HCT116 (cell line): ENCODE measurements at regions not wholly inside any gene's neighbourhood (a gene's known extent, or its start where the extent isn't known, plus 50 kb on each side); places are given as distances from the start of the nearest gene placed in this dataset.

ENCODE experiments used
- ATAC-seq: fragments of 200-7000 bp; cut with Tn5 transposase; 2 replicates; pipeline ENCODE4 v1.9.1; 2020; ENCODE audit warnings: mild to moderate bottlenecking, moderate library complexity
- BruUV-seq: library from RNA; stranded (reverse); fragments of 400-500 nt; replicated peaks from 2 replicates; lab custom pipeline; 2021; lab: Mats Ljungman, UMichigan
- CTCF ChIA-PET: fragments of 300-600 bp; sonication (Branson Sonifier 250); formaldehyde crosslinking; loops from one replicate; lab custom pipeline; 2021; ENCODE audit warnings: antibody characterized with exemption; lab: Charles Lee
- POLR2A ChIA-PET: fragments of 300-600, 350-600 bp; sonication (Branson Sonifier 250); formaldehyde crosslinking; loops from one replicate; lab custom pipeline; 2021; ENCODE audit warnings: antibody characterized with exemption; lab: Charles Lee
- RAD21 ChIA-PET, 2 experiments: fragments of 300-600 bp; sonication (Branson Sonifier 250); formaldehyde crosslinking; loops; one replicate each; lab custom pipeline; 2023; ENCODE audit warnings: low total read pairs in 2 of 2; ENCODE audit not compliant: uncharacterized antibody in 2 of 2, unreplicated experiment in 2 of 2, low non-redundant PET in 1 of 2; lab: Charles Lee
- DNase-seq: peaks from one replicate; pipeline ENCODE4 v3.0.0-alpha.2; 2010; ENCODE audit warnings: low read depth, low spot score
- H2AFZ ChIP-seq: fragments of 200-600 bp; shearing (Covaris generic), sonication (generic); 2 replicates; pipeline ENCODE4 v1.6.1; 2017; ENCODE audit warnings: low read depth, mixed run types, mixed read lengths, antibody characterized with exemption, low read length; ENCODE audit not compliant: poor library complexity, severe bottlenecking
- H3K27ac ChIP-seq: 2 replicates; pipeline ENCODE4 v1.5.1; 2012; ENCODE audit warnings: low read depth, low read length
- H3K27me3 ChIP-seq: fragments of 200-600 bp; sonication (generic); 2 replicates; pipeline ENCODE4 v1.6.1; 2016; ENCODE audit warnings: mixed run types, low read length, mixed read lengths; ENCODE audit not compliant: insufficient read depth
- H3K36me3 ChIP-seq, 2 experiments: fragments of 200-500 bp in 1 of 2; fragments of 200-600 bp in 1 of 2; sonication (Bioruptor generic) in 1 of 2; sonication (generic) in 1 of 2; 2 replicates each; pipeline versions ENCODE4 v1.5.1 to v1.6.1; 2014 to 2016; ENCODE audit warnings: low read length in 2 of 2, inconsistent platforms in 1 of 2, mixed read lengths in 1 of 2, mixed run types in 1 of 2; ENCODE audit not compliant: insufficient read depth in 2 of 2, control insufficient read depth in 1 of 2
- H3K4me1 ChIP-seq, 2 experiments: fragments of 200-600 bp in 1 of 2; sonication (generic) in 1 of 2; 2 replicates each; pipeline versions ENCODE4 v1.5.1 to v1.6.1; 2012 to 2017; ENCODE audit warnings: low read length in 2 of 2, inconsistent platforms in 1 of 2, mild to moderate bottlenecking in 1 of 2, mixed read lengths in 1 of 2, mixed run types in 1 of 2, moderate library complexity in 1 of 2; ENCODE audit not compliant: insufficient read depth in 2 of 2, control insufficient read depth in 1 of 2
- H3K4me2 ChIP-seq: fragments of 200-600 bp; sonication (generic); 2 replicates; pipeline ENCODE4 v1.6.1; 2017; ENCODE audit warnings: mixed run types, low read length, mixed read lengths
- H3K4me3 ChIP-seq, 2 experiments: fragments of 200-600 bp in 1 of 2; sonication (generic) in 1 of 2; replicated peaks in 1 of 2; 2 replicates each; pipeline ENCODE4 v1.5.1; 2011 to 2016; ENCODE audit warnings: low read length in 2 of 2, control low read depth in 1 of 2, low read depth in 1 of 2, mild to moderate bottlenecking in 1 of 2, mixed read lengths in 1 of 2, mixed run types in 1 of 2
- H3K79me2 ChIP-seq: fragments of 200-600 bp; sonication (generic); 2 replicates; pipeline ENCODE4 v1.6.1; 2017; ENCODE audit warnings: mild to moderate bottlenecking, mixed run types, low read length, moderate library complexity, mixed read lengths; ENCODE audit not compliant: insufficient read depth
- H3K9ac ChIP-seq: fragments of 200-600 bp; sonication (generic); 2 replicates; pipeline ENCODE4 v1.6.1; 2016; ENCODE audit warnings: low read length, mixed read lengths
- H3K9me2 ChIP-seq: fragments of 200-600 bp; sonication (generic), shearing (Covaris generic); 2 replicates; pipeline ENCODE4 v1.6.1; 2017; ENCODE audit warnings: mixed run types, mild to moderate bottlenecking, moderate library complexity; ENCODE audit not compliant: insufficient read depth
- H3K9me3 ChIP-seq, 2 experiments: fragments of 200-500 bp in 1 of 2; fragments of 200-600 bp in 1 of 2; sonication (Bioruptor generic) in 1 of 2; sonication (generic) in 1 of 2; 2 replicates each; pipeline ENCODE4 v1.6.1; 2014 to 2017; ENCODE audit warnings: low read length in 2 of 2, mixed read lengths in 2 of 2, inconsistent platforms in 1 of 2, low read depth in 1 of 2, mild to moderate bottlenecking in 1 of 2, mixed run types in 1 of 2, moderate library complexity in 1 of 2; ENCODE audit not compliant: control insufficient read depth in 1 of 2, insufficient read depth in 1 of 2
- H4K20me1 ChIP-seq: fragments of 200-600 bp; sonication (generic), shearing (Covaris generic); 2 replicates; pipeline ENCODE4 v1.6.1; 2017; ENCODE audit warnings: mixed run types, mild to moderate bottlenecking, moderate library complexity; ENCODE audit not compliant: insufficient read depth
- EGR1 ChIP-seq: IDR thresholded peaks from 2 replicates; pipeline ENCODE4 v1.6.1; 2012; ENCODE audit warnings: low read depth
- EZH2 ChIP-seq: fragments of 200-600 bp; sonication (generic); IDR thresholded peaks from 2 replicates; pipeline ENCODE4 v1.6.1; 2017; ENCODE audit warnings: antibody characterized with exemption, mixed run types
- JUND ChIP-seq: IDR thresholded peaks from 2 replicates; pipeline ENCODE4 v1.6.1; 2012
- RAD21 ChIP-seq: IDR thresholded peaks from 2 replicates; pipeline ENCODE4 v1.6.1; 2012; ENCODE audit warnings: low read depth, mild to moderate bottlenecking
- SP1 ChIP-seq: IDR thresholded peaks from 2 replicates; pipeline ENCODE4 v1.6.1; 2012; ENCODE audit warnings: low read depth
- YY1 ChIP-seq: IDR thresholded peaks from 2 replicates; pipeline ENCODE4 v1.6.1; 2011; ENCODE audit warnings: low read length, low read depth, moderate library complexity, mild to moderate bottlenecking; ENCODE audit not compliant: insufficient replicate concordance; ENCODE audit errors: extremely low read depth
- ZFX ChIP-seq: fragments of 450-650 bp; IDR thresholded peaks from 2 replicates; pipeline ENCODE4 v1.6.1; 2017
- ZNF274 ChIP-seq: fragments of 200-500 bp; sonication (Bioruptor generic); IDR thresholded peaks from 2 replicates; pipeline ENCODE4 v1.6.1; 2014; ENCODE audit warnings: mild to moderate bottlenecking, low read depth, low read length, inconsistent platforms
- intact Hi-C: fragments of 100-400 bp; cut with micrococcal nuclease; formaldehyde crosslinking; loops from 2 replicates; pipeline ENCODE4 v1.10.0; 2022
- TF ChIP-seq, protein P1 (sequence below), 3 experiments: fragments of 200-600 bp in 1 of 3; sonication (generic) in 1 of 3; IDR thresholded peaks in 2 of 3; conservative IDR thresholded peaks in 1 of 3; 2 replicates each; pipeline ENCODE4 v1.5.1; 2012 to 2017; ENCODE audit warnings: low read depth in 2 of 3, low read length in 2 of 3, antibody characterized with exemption in 1 of 3, borderline replicate concordance in 1 of 3, control low read depth in 1 of 3, mild to moderate bottlenecking in 1 of 3, mixed read lengths in 1 of 3, mixed run types in 1 of 3, moderate library complexity in 1 of 3; ENCODE audit not compliant: insufficient read depth in 1 of 3
- TF ChIP-seq, protein P2 (sequence below): IDR thresholded peaks from 2 replicates; pipeline ENCODE4 v1.6.1; 2012
- TF ChIP-seq, protein P3 (sequence below): IDR thresholded peaks from 2 replicates; pipeline ENCODE4 v1.6.1; 2012; ENCODE audit warnings: low read depth

DNA sequence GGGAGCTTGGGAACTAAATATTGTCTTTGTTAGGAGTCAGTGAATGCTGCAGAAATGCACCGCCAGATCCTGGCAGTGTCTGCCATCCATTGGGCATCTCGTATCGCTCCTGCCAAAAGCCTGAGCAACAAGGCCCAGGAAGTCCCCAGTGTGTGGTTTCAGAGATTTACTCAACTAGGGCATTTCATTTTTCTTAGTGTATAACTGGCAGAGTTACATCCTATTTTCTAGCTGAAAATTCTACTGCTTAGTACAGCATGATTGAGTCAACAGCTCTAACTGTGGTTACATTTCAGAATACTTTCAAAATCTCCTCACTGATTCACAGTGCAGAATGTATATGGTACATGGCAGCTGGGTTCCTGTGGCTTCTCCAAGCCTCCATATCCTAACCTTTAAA is 95.8 kb upstream of the CREB5 start:
- POLR2A ChIA-PET: no interaction called here
- intact Hi-C loops: no loop called here
- H4K20me1 ChIP-seq: no peaks in the 10 kb centered on the region
- no peaks in the 10 kb centered on the region for H3K9me2 ChIP-seq
- TF ChIP-seq SP1 (no peak), YY1 (no peak), ZNF274 (no peak), EGR1 (no peak), ZFX (no peak), RAD21 (no peak), EZH2 (no peak), JUND (no peak)
- TF ChIP-seq, protein P1, sequence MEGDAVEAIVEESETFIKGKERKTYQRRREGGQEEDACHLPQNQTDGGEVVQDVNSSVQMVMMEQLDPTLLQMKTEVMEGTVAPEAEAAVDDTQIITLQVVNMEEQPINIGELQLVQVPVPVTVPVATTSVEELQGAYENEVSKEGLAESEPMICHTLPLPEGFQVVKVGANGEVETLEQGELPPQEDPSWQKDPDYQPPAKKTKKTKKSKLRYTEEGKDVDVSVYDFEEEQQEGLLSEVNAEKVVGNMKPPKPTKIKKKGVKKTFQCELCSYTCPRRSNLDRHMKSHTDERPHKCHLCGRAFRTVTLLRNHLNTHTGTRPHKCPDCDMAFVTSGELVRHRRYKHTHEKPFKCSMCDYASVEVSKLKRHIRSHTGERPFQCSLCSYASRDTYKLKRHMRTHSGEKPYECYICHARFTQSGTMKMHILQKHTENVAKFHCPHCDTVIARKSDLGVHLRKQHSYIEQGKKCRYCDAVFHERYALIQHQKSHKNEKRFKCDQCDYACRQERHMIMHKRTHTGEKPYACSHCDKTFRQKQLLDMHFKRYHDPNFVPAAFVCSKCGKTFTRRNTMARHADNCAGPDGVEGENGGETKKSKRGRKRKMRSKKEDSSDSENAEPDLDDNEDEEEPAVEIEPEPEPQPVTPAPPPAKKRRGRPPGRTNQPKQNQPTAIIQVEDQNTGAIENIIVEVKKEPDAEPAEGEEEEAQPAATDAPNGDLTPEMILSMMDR (IDR thresholded peaks at IDR 0.05 in 2 of 3, conservative IDR thresholded peaks at IDR 0.05 in 1 of 3; ENCODE audit: borderline replicate concordance in 1 of 3, insufficient read depth in 1 of 3, low read depth in 2 of 3, low read length in 2 of 3): no peak
- TF ChIP-seq, protein P2, sequence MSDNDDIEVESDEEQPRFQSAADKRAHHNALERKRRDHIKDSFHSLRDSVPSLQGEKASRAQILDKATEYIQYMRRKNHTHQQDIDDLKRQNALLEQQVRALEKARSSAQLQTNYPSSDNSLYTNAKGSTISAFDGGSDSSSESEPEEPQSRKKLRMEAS: no peak
- TF ChIP-seq, protein P3, sequence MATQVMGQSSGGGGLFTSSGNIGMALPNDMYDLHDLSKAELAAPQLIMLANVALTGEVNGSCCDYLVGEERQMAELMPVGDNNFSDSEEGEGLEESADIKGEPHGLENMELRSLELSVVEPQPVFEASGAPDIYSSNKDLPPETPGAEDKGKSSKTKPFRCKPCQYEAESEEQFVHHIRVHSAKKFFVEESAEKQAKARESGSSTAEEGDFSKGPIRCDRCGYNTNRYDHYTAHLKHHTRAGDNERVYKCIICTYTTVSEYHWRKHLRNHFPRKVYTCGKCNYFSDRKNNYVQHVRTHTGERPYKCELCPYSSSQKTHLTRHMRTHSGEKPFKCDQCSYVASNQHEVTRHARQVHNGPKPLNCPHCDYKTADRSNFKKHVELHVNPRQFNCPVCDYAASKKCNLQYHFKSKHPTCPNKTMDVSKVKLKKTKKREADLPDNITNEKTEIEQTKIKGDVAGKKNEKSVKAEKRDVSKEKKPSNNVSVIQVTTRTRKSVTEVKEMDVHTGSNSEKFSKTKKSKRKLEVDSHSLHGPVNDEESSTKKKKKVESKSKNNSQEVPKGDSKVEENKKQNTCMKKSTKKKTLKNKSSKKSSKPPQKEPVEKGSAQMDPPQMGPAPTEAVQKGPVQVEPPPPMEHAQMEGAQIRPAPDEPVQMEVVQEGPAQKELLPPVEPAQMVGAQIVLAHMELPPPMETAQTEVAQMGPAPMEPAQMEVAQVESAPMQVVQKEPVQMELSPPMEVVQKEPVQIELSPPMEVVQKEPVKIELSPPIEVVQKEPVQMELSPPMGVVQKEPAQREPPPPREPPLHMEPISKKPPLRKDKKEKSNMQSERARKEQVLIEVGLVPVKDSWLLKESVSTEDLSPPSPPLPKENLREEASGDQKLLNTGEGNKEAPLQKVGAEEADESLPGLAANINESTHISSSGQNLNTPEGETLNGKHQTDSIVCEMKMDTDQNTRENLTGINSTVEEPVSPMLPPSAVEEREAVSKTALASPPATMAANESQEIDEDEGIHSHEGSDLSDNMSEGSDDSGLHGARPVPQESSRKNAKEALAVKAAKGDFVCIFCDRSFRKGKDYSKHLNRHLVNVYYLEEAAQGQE: no peak
- H3K4me2 ChIP-seq: no peak overlapping the region
- no peaks in the 10 kb centered on the region for H3K9me3 ChIP-seq
- RAD21 ChIA-PET: no interaction called here
- no peak overlapping the region for H3K4me3 ChIP-seq
- no peak overlapping the region for H3K27ac ChIP-seq
- BruUV-seq: no TSS peak
- no peak overlapping the region for H3K9ac ChIP-seq
- H3K36me3 ChIP-seq: no peaks in the 10 kb centered on the region
- H3K27me3 ChIP-seq: peaks cover 46% of the 10 kb centered on the region
- no peaks in the 10 kb centered on the region for H3K79me2 ChIP-seq
- CTCF ChIA-PET: no interaction called here
- H2AFZ ChIP-seq: no peak overlapping the region
- DNase-seq (no peak), ATAC-seq (no peak)
- no peaks in the 10 kb centered on the region for H3K4me1 ChIP-seq
